SKM-1 (cell line): ENCODE measurements at regions not wholly inside any gene's neighbourhood (a gene's known extent, or its start where the extent isn't known, plus 50 kb on each side); places are given as distances from the start of the nearest gene placed in this dataset.
"Not testable (repeated sequence)": the region's sequence is repeated elsewhere in the genome, so short reads cannot be mapped to it uniquely, and the experiment has no call there.

Experiments
- DNase-seq: peaks from one replicate; lab custom pipeline; 2025; ENCODE audit not compliant: unreplicated experiment; lab: John Stamatoyannopoulos, UW

- no peak for DNase-seq
These were observed 380.6 kb downstream of the TENT5A start for GRCh38 chr6:81371930-81372329.

DNA sequence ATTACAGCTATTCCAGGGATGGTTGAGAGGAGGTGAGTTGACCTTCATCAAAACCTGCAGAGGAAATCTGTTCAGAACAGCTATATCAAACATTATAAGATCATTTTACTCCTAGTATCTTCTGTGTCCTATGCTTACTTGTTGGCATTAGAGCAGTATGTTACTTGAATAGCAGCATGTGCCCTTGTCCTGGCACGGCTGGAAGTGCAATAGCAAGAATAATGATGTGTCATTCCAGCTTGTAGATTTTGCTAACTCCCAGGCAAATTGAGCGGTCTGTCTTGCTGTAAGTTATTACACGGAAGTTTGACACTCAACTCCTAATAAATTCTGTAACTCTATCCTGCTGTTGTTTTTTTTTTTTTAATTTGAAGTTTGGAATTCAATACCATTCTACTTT, 385.5 kb downstream of the TENT5A start:
- no peak for DNase-seq

- no peak for DNase-seq
These were observed 390.2 kb downstream of the TENT5A start for GRCh38 chr6:81362246-81362645.

GRCh38 chr6:81353262-81353661, 399.2 kb downstream of the TENT5A start:
- DNase-seq: no peak

GRCh38 chr6:81344026-81344425, 408.5 kb downstream of the TENT5A start:
- not testable (repeated sequence) for DNase-seq

DNA sequence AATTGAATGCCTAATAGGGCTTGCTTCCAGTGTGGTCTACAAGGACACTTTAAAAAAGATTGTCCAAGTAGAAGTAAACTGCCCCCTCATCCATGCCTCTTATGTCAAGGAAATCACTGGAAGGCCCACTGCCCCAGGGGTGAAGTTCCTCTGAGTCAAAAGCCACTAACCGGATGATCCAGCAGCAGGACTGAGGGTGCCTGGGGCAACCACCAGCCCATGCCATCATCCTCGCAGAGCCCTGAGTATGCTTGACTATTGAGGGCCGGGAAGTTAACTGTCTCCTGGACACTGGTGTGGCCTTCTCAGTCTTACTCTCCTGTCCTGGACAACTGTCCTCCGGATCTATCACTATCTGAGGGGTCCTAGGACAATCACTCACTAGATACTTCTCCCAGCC, 411.5 kb downstream of the TENT5A start:
- no peak for DNase-seq

DNA sequence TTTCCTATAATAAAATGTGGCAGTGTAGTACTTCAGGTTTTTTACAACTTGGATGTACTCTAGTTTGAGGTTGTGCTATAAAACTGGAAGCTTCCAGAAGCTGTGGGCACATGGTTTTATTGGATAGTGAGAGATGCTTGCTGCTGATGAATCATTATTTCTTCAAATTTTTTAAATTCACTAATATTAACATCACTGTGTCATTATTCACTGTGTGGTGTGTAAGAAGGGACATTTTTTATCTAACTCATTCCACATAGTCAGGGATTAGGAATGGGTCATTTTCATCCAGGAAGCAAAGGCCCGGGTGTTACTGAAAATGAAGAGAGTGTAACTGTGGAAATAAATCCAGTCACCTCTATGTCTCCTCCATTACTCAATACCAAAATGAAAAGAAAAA, 421.0 kb downstream of the TENT5A start:
- DNase-seq: no peak

DNA sequence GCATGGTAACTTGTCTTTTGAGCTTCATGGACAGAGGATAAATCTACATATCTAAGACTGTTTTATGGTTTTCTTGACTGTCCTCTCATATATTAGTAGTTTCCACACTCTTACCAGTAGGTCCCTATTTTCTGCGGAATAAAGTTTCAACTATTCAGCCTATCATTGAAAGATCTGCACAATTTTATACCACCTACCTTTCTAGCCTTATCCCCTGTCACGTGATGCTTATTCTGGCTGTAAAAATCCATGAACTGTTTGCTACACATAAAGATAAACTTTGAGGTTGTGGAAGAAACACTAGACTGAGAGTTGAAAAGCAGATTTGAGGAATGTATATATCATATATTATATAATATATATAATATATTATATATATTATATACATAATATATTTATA, 423.8 kb downstream of the TENT5A start:
- DNase-seq: no peak

- DNase-seq: no peak
These were observed 425.5 kb downstream of the TENT5A start for GRCh38 chr6:81326881-81327561.

DNA sequence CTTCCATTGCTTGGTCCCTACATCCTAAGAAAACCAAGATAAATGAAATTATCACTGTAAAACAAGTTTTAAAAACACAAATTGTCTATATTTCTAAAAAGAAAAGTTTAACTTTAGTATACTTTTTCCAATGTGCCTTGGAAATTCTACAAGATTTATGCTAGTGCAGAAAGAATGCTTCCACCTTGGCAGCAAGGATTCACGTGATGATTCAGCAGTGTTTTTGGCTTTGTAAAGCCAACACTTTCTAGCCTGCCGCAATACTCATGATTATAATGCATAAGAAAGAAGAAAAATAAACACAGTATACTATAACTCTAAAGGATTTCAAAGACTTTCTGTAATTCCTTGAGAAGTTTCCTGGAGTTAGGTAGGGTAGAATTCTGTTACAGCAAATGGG, 442.7 kb downstream of the TENT5A start:
- no peak for DNase-seq

GRCh38 chr6:81308577-81309279, 443.8 kb downstream of the TENT5A start:
- DNase-seq: no peak

GRCh38 chr6:81307651-81308214, 444.7 kb downstream of the TENT5A start:
- DNase-seq: no peak

- DNase-seq: no peak
These were observed 448.0 kb downstream of the TENT5A start for GRCh38 chr6:81304466-81304865.

DNA sequence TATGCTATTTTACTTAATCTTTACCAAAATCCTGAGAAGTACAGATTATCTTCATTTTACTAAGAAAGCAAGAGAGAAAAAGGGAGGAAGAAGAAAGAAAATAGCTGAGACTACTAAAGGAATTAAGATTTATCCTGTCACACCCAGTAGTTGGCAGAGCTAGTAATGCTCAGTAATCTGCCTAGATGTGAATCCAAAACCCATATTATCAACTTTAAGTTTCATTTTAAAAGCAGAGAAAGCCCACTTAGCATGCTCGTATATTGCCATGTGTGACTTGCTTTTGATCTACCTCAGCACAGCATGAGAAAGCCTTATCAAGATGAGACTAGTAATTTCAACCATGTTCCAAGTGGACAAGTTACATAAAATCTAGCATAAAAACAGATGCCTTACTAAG, 451.5 kb downstream of the TENT5A start:
- DNase-seq: no peak

GRCh38 chr6:81298751-81299150, 453.7 kb downstream of the TENT5A start:
- DNase-seq: no peak

- DNase-seq: no peak
These were observed 457.2 kb downstream of the TENT5A start for GRCh38 chr6:81295310-81295709.

GRCh38 chr6:81293896-81294295, 458.6 kb downstream of the TENT5A start:
- DNase-seq: no peak

- no peak for DNase-seq
These were observed 463.3 kb downstream of the TENT5A start for GRCh38 chr6:81289229-81289628.

GRCh38 chr6:81265106-81265505, 487.4 kb downstream of the TENT5A start:
- DNase-seq: no peak

DNA sequence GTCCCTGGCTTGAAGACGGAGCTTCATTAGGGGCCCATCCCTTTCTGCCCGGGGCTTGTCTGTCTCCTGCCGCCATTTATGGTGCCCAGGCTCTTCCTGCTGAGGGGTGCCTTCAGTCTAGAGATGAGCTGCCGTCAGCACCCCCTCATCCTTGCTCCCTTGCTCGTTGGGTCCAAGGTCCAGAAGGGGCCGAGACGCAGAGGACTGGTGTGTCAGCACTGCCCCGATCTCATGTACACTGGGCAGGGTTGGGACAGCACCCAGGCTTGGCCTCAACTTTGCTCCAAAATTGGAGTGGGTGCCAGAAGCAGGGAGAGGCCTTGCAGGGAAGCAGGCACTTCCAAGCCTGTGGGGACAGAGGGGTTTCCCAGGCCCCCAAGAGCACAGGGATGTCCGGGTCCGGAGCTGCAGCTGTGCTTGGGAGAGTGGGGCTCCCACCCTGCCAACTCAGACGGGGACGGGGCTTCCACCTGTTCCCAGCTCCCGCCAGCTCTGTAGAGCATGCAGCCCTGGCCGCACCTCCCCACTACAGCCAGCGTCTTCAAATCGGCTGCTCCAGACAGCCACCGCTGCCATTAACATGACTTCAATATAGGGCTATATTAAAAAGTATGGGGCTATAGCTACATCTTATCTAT, 488.8 kb downstream of the TENT5A start:
- DNase-seq: no peak

DNA sequence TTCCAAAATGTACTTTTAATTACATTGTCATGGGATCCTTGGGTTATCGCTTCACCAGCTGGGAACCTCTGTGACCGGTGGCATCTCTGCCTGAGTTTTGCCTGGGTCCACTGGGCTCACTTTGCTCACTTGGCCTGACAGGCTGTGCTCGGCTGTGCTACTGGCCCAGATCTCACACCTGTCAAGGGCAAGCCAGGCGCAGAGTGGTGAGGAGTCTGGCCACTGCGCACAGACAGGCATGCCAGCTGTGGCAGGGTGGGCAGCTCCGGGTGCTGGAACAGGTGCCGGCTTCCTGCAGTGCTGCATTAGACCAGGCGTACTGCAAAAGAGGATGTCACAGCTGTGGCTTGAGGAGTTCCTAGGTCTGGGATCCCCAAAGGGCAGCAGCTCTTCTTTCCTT, 489.8 kb downstream of the TENT5A start:
- no peak for DNase-seq

GRCh38 chr6:81256223-81256622, 496.3 kb downstream of the TENT5A start:
- DNase-seq: not testable (repeated sequence)
